Activated naive CD8-positive, alpha-beta T cell (primary cell): ENCODE measurements at regions not wholly inside any gene's neighbourhood (a gene's known extent, or its start where the extent isn't known, plus 50 kb on each side); places are given as distances from the start of the nearest gene placed in this dataset.
"Not testable (repeated sequence)": the region's sequence is repeated elsewhere in the genome, so short reads cannot be mapped to it uniquely, and the experiment has no call there.

Experiments used
- H3K27ac Mint-ChIP-seq: one replicate; pipeline ENCODE4 v1.8.0; 2021; ENCODE audit warnings: mixed read lengths
- H3K27me3 Mint-ChIP-seq: one replicate; pipeline ENCODE4 v1.8.0; 2021; ENCODE audit warnings: mixed read lengths
- H3K36me3 Mint-ChIP-seq: one replicate; pipeline ENCODE4 v1.8.0; 2021; ENCODE audit warnings: mixed read lengths
- H3K4me1 Mint-ChIP-seq: one replicate; pipeline ENCODE4 v1.8.0; 2021; ENCODE audit warnings: low read depth, mixed read lengths
- H3K4me3 Mint-ChIP-seq: one replicate; pipeline ENCODE4 v1.8.0; 2021; ENCODE audit warnings: mild to moderate bottlenecking, mixed read lengths
- H3K9me3 Mint-ChIP-seq: one replicate; pipeline ENCODE4 v1.8.0; 2021; ENCODE audit warnings: low read depth, mixed read lengths

- peaks cover 2% of the 10 kb centered on the region for H3K27me3 Mint-ChIP-seq
- no peak overlapping the region for H3K27ac Mint-ChIP-seq
- H3K4me3 Mint-ChIP-seq = no peak overlapping the region
- no peaks in the 10 kb centered on the region for H3K36me3 Mint-ChIP-seq
- H3K9me3 Mint-ChIP-seq = no peaks in the 10 kb centered on the region
- H3K4me1 Mint-ChIP-seq = peaks cover 23% of the 10 kb centered on the region
These were observed 321.5 kb downstream of the SATB1 start for GRCh38 chr3:18103591-18103990.

GRCh38 chr3:18100121-18100520, 325.0 kb downstream of the SATB1 start:
- peak overlapping the region; percentile 85 for H3K27ac Mint-ChIP-seq
- H3K27me3 Mint-ChIP-seq = peaks cover 2% of the 10 kb centered on the region

DNA sequence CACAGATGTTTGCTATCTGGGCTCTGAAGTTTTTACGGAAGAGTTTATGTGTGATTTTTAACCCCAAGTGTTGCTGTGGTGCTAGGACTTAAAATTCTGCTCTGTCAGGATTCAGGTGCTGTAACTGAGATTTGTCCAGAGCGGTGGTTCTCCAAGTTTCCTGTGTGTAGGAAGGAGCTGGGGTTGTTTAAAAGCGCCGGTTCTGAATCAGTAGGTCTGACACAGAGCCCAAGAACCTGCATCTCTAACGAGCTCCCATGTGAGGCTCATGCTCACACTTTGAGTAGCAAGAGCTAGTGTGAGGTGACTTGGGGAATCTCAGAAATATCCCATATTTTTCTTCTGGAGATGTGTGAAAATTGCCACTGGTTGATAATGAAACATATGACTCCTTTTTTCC, 325.5 kb downstream of the SATB1 start:
- Mint-ChIP-seq H3K27ac (peak overlapping the region; percentile 85), H3K4me3 (peak overlapping the region; percentile 32)

More at GRCh38 chr3:18100121-18100520, 325.0 kb downstream of the SATB1 start:
- Mint-ChIP-seq H3K4me3 (peak overlapping the region; percentile 32), H3K36me3 (peaks cover 7% of the 10 kb centered on the region), H3K4me1 (peaks cover 25% of the 10 kb centered on the region), H3K9me3 (peaks cover 5% of the 10 kb centered on the region)

GRCh38 chr3:18098960-18099587, 326.1 kb downstream of the SATB1 start:
- Mint-ChIP-seq H3K36me3 (peaks cover 7% of the 10 kb centered on the region), H3K27ac (peak overlapping the region; percentile 85), H3K27me3 (peaks cover 1% of the 10 kb centered on the region), H3K9me3 (peaks cover 7% of the 10 kb centered on the region), H3K4me1 (peaks cover 25% of the 10 kb centered on the region), H3K4me3 (peak overlapping the region; percentile 24)

More for the DNA sequence above, 325.5 kb downstream of the SATB1 start:
- Mint-ChIP-seq H3K27me3 (peaks cover 2% of the 10 kb centered on the region), H3K36me3 (peaks cover 7% of the 10 kb centered on the region), H3K4me1 (peaks cover 25% of the 10 kb centered on the region), H3K9me3 (peaks cover 5% of the 10 kb centered on the region)

- Mint-ChIP-seq H3K9me3 (peaks cover 8% of the 10 kb centered on the region), H3K27me3 (peaks cover 1% of the 10 kb centered on the region), H3K36me3 (peaks cover 7% of the 10 kb centered on the region), H3K4me1 (peaks cover 25% of the 10 kb centered on the region), H3K27ac (no peak overlapping the region), H3K4me3 (no peak overlapping the region)
These were observed 327.1 kb downstream of the SATB1 start for GRCh38 chr3:18097989-18098388.

DNA sequence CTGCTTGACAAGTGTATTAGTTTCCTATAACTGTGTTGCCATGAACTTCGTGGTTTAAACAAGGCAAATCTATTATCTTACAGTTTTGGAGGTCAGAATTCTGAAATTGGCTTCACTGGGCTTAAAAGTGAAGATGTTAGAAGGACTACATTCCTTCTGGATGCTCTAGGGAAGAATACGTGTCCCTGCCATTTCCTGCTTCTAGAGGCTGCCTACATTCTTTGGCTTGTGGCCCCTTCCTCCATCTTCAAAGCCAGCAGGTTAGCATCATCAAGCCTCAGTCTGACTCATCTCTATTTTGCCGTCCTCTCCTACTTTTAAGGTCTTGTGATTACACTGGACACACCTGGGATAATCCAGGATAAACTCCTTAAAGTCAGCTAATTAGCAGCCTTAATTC, 327.7 kb downstream of the SATB1 start:
- H3K4me1 Mint-ChIP-seq = peaks cover 25% of the 10 kb centered on the region
- H3K27ac Mint-ChIP-seq = no peak overlapping the region
- peaks cover 1% of the 10 kb centered on the region for H3K27me3 Mint-ChIP-seq
- no peak overlapping the region for H3K4me3 Mint-ChIP-seq
- H3K9me3 Mint-ChIP-seq = peaks cover 8% of the 10 kb centered on the region
- H3K36me3 Mint-ChIP-seq = peaks cover 7% of the 10 kb centered on the region

DNA sequence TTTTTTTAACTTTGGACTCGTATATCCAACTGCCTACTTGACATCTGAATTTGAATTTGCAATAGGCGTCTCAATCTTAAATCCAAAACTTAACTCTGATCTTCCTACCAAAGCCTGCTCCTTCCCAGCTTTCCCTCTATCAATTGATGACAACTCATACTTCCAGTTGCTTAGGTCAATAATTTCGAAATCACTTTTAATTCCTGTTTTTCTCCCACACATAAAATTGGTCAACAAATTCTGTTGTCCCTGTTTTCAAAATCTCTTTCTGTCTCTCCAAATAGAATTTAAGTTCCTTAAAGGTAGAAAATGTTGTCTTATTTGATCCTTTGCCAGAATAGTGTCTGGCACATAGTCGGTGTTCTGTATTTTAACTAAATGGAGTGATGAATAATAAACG, 332.4 kb downstream of the SATB1 start:
- Mint-ChIP-seq H3K27me3 (peaks cover 1% of the 10 kb centered on the region), H3K4me3 (no peak overlapping the region), H3K36me3 (peaks cover 5% of the 10 kb centered on the region), H3K9me3 (peaks cover 5% of the 10 kb centered on the region), H3K27ac (no peak overlapping the region), H3K4me1 (peaks cover 12% of the 10 kb centered on the region)

DNA sequence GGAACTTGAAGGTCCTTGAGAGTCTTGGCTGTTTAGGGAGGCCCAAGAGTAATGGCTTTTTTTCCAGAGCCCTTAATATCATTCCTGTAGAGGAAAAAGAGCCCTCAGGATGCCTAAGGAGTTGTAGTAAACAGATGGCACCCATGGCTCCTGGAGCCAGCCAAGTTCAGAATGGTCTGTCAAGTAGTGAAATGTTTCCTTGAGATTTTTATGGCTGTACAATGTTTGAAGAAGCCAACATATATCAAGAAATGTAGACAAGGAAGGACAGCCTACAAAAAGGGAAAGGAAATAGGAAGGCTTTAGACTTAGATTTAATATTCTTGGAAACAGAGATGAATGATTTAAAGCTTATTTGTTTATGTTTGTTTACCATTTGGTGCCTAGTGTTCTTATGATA, 334.8 kb downstream of the SATB1 start:
- Mint-ChIP-seq H3K36me3 (no peaks in the 10 kb centered on the region), H3K4me1 (peaks cover 19% of the 10 kb centered on the region), H3K4me3 (no peak overlapping the region), H3K27me3 (peaks cover 1% of the 10 kb centered on the region), H3K9me3 (peaks cover 3% of the 10 kb centered on the region), H3K27ac (no peak overlapping the region)

GRCh38 chr3:18087988-18088387, 337.2 kb downstream of the SATB1 start:
- H3K36me3 Mint-ChIP-seq = no peaks in the 10 kb centered on the region
- no peaks in the 10 kb centered on the region for H3K27me3 Mint-ChIP-seq
- no peak overlapping the region for H3K27ac Mint-ChIP-seq
- no peak overlapping the region for H3K4me3 Mint-ChIP-seq
- H3K9me3 Mint-ChIP-seq = no peaks in the 10 kb centered on the region
- H3K4me1 Mint-ChIP-seq = peaks cover 22% of the 10 kb centered on the region

- Mint-ChIP-seq H3K9me3 (no peaks in the 10 kb centered on the region), H3K4me1 (peaks cover 22% of the 10 kb centered on the region), H3K36me3 (no peaks in the 10 kb centered on the region), H3K4me3 (no peak overlapping the region), H3K27me3 (no peaks in the 10 kb centered on the region), H3K27ac (no peak overlapping the region)
These were observed 338.4 kb downstream of the SATB1 start for GRCh38 chr3:18086760-18087159.

DNA sequence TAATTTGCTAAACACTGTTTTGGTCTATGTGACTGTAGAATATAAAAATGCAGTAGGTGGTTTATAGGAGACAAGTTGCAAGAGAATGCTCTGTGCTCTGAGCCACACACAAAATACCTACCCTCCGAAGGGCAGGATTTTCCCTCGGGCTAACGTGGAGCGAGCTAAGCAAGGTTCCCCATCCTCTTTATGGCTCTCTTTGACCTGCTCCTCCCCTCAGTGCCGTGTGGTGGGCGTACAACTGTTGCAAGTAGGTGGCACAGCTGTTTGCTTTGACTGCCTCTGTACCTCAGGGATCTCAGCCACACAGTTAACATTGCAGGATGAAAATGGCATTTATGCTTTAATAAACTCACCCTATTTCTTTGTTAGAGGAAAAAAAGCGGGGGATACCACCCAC, 339.1 kb downstream of the SATB1 start:
- Mint-ChIP-seq H3K36me3 (no peaks in the 10 kb centered on the region), H3K9me3 (no peaks in the 10 kb centered on the region), H3K27me3 (no peaks in the 10 kb centered on the region), H3K27ac (no peak overlapping the region), H3K4me3 (no peak overlapping the region), H3K4me1 (peaks cover 22% of the 10 kb centered on the region)

GRCh38 chr3:18085429-18085828, 339.7 kb downstream of the SATB1 start:
- Mint-ChIP-seq H3K9me3 (no peaks in the 10 kb centered on the region), H3K27me3 (no peaks in the 10 kb centered on the region), H3K27ac (no peak overlapping the region), H3K36me3 (no peaks in the 10 kb centered on the region), H3K4me1 (peaks cover 22% of the 10 kb centered on the region), H3K4me3 (no peak overlapping the region)

DNA sequence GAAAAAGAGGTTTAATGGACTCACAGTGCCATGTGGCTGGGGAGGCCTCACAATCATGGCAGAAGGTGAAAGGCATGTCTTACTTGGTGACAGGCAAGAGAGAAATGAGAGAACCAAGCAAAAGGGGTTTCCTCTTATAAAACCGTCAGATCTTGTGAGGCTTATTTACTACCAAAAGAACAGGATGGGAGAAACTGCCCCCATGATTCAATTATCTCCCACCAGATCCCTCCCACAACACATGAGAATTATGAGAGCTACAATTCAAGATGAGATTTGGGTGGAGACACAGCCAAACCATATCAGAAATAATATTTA, 340.8 kb upstream of the TBC1D5 start:
- H3K27ac Mint-ChIP-seq, H3K9me3 Mint-ChIP-seq, H3K36me3 Mint-ChIP-seq, H3K27me3 Mint-ChIP-seq, H3K4me3 Mint-ChIP-seq: not testable (repeated sequence)
- peaks cover 15% of the 10 kb centered on the region for H3K4me1 Mint-ChIP-seq

DNA sequence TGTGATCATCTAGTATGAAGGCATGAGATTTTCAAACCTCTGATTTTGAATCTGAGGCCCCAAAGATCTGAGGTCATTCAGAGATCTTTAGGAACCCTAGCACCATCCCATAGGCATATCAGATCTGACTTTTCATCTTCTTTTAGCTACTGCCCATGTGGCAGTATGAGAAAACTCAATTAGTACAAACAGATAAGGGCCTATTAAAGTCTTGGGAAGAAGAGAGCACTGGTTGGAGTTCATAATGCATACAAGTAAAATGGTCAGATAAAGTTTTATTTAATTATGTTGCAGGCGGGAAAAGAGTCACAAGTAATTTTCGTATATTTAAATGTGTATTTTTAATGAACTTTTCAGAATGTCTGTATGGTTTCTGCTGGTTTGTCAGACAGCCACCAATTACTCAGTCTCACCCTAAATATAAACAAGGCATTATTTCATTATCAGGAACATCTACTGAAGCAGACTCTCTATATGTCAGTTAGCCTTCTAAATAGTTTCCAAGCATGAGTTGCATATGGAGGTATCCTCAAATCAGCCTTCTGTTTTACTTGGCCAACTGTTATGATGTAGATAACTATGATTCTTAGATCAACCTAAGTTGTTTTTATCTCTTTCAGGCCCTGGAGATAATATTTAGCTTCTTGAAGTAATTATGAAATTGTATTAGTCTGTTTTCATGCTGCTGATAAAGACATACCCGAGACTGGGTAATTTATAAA, 340.3 kb upstream of the TBC1D5 start:
- no peaks in the 10 kb centered on the region for H3K9me3 Mint-ChIP-seq
- no peak overlapping the region for H3K4me3 Mint-ChIP-seq
- H3K27ac Mint-ChIP-seq = no peak overlapping the region
- H3K36me3 Mint-ChIP-seq = no peaks in the 10 kb centered on the region
- H3K4me1 Mint-ChIP-seq = peaks cover 10% of the 10 kb centered on the region
- no peaks in the 10 kb centered on the region for H3K27me3 Mint-ChIP-seq

GRCh38 chr3:18080198-18080689, 337.8 kb upstream of the TBC1D5 start:
- Mint-ChIP-seq H3K27ac (no peak overlapping the region), H3K36me3 (no peaks in the 10 kb centered on the region), H3K9me3 (no peaks in the 10 kb centered on the region), H3K4me1 (peaks cover under 1% of the 10 kb centered on the region), H3K4me3 (no peak overlapping the region), H3K27me3 (no peaks in the 10 kb centered on the region)

- Mint-ChIP-seq H3K27me3 (no peaks in the 10 kb centered on the region), H3K9me3 (no peaks in the 10 kb centered on the region), H3K4me3 (no peak overlapping the region), H3K27ac (no peak overlapping the region), H3K4me1 (no peaks in the 10 kb centered on the region), H3K36me3 (no peaks in the 10 kb centered on the region)
These were observed 337.3 kb upstream of the TBC1D5 start for GRCh38 chr3:18079739-18080138.
